ENCODE measurements at regions not wholly inside any gene's neighbourhood (a gene's known extent, or its start where the extent isn't known, plus 50 kb on each side); places are given as distances from the start of the nearest gene placed in this dataset.
"Not testable (repeated sequence)": the region's sequence is repeated elsewhere in the genome, so short reads cannot be mapped to it uniquely, and the experiment has no call there.

DNA sequence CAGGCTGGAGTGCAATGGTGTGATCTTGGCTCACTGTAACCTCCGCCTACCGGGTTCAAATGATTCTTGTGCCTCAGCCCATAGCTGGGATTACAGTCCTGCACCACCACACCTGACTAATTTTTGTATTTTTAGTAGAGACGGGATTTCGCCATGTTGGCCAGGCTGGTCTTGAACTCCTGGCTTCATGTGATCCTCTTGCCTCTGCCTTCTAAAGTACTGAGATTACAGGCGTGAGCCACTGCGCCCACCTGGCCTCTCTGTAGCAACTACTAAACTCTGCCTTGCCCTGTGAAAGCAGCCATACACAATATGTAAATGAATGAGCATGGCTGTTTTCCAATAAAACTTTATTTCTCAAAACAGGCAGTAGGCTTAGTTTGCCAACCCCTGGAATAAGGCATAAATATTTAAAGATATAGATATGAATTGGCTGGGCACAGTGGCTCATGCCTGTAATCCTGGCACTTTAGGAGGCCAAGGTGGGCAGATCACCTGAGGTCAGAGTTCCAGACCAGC, 127.9 kb upstream of the ZNF217 start:
- DNase-seq (ENCODE audit: low read depth) = not testable (repeated sequence)

DNA sequence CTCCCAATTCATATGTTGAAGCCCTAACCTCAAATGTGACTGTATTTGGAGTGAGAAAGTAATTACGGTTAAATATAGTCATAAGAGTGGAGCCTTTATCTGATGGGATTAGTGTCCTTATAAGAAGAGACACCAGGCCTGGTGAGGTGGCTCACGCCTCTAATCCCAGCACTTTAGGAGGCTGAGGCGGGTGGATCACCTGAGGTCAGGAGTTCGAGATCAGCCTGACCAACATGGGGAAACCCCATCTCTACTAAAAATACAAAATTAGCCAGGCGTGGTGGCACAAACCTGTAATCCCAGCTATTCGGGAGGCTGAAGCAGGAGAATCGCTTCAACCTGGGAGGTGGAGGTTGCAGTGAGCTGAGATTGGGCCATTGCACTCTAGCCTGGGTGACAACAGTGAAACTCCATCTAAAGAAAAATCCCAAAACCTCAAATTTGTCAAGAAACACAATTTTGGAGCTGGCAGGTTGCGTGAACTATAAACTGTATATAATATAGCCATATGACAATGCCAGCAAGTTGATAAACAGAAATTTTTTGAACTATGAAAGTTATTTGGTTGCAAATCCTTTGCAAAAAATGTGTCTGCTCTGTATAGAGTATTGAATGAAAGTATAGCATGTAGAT, 125.6 kb upstream of the ZNF217 start:
- not testable (repeated sequence) for DNase-seq (ENCODE audit: low read depth)

DNA sequence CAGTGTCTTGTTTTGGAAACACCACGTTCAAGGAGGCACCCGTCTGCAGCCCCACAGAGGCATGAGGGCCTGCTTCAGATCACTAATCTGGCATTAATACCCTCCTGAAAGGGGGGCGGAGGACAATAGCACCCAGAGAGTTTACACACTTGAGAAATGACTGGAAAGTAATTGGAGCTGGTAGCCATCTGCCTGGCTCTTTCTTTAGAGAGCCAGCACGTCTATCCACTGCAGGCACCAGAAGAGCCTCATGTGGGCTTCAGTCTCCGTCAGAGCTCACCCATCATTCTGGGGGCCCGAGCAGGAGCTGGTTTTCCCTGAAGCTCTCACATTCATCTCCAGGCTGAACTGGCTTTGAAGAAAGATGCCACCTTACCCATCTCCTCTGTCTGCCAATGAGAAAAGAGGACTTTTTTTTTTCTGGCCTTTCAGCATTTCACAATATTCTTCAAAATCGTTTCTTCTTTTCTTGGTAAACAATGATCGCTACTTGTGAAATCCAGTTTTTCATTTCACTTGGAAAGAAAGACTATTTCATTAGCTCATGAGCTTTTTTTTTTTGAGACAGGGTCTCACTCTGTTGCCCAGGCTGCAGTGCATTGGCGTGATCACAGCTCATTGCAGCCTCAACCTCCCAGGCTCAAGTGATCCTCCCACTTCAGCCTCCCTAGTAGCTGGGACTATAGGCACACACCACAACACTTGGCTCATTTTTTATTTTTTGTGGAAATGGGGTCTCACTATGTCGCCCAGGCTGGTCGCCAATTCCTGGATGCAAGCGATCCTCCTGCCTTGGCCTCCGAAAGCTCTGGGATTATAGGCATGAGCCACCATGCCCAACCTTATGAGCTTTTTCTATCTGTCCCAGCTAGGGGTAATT, 124.7 kb upstream of the ZNF217 start:
- no peak for DNase-seq (ENCODE audit: low read depth)

DNA sequence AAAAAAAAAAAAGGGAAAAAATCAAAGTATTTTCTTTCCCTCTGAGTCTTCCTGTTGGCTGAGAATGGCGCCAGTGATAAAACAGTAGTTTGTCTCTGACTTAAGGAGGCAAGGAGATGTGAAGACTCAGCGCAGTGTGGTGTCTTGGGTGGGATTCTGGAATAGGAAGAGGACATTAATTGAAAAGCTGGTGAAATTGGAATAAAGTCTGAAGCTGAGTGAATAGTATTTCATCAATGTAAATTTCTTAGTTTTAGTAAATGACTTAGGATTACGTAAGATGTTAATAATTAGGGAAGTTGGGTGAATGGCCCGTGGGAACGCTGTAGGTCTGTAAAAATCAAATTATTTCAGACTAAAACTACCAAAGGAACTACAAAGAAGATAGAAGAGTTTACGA, 122.8 kb upstream of the ZNF217 start:
- no peak for DNase-seq (ENCODE audit: low read depth)

DNA sequence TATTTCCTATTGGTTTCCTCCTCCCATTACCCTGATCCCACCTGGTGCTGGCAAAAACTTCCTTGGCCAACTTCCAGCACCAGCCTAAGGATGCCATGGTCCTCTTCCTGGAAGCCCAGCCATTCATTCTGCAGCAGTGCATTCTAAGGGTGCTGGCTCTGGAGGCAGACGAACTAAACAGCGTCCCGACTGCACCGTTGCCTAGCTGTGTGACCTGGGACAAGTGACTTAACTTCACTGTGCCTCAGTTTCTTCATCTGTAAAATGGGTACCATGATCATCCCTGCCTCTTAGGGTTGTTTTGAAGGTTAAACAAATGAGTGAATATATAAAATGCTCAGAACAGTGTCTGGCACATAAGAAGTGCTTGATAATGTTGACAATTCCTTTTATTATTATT, 120.9 kb upstream of the ZNF217 start:
- DNase-seq (ENCODE audit: low read depth) = no peak

DNA sequence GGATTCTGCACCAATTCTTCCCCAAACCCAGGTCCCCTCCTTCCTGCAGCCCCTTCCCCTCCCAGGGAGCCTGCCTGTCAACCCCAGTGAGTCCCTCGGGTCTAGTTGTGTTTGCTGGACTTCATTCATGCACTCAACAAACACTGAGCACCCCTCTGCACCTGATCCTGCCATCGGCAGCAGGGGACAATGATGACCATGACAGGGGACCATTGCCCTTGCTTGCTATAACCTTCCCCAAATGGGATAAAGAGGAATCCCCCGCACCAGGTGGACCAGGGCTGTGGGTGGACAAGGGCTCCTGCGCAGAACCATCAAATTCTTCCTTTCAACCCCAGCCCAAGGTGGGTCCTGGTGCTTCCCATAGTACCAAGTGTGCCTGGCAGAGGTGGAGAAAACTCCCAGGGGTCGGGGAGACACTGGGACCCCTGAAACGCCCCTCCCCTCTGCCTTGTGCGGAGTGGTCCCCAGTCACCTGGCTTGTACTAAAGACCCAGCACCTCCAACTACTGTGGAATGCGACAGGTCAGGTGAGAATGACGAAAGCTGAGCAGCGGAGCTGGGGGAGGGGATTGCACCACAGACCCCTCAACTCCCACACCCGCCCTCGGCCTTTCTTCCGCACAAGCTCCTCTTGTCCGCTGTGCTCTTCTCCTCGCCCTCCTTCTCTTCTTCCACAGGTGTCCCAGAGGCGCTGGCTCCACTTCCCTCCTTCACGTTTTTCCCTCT, 119.9 kb upstream of the ZNF217 start:
- DNase-seq (ENCODE audit: low read depth) = no peak

DNA sequence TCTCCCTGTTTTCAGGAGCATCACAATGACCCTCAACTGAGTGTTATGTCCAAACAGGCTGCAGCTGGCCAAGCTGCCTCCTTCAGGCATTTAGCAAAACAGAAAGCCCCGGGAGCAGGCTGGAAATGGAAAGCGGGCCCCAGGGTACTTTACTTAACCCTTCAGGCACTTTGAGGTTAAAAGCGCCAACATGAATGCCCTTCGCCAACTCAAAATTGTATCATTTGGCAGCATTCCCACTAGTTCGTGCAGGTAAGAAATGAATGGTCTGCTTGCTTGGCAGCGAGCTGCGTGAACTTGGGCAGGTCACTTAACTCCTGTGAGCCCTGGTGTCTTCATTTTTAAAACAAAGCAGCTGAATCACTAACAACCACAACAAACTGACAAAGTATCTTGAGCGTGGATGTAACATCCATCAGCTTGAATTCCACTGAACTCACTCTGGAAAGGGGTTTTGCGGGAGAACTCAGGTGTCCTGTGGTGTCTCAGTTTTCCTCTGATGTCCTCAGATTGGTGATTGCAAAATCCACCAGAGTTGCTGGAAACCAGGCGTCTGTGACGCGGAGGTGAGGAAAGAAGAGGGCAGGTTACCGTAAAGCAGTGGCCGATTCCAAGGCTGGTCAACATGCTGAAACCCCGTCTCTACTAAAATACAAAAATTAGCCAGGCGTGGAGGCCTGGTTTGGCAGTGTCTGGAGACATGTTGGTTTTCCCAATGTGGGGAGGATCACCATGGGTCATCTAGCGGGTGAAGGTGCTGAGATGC, 118.8 kb upstream of the ZNF217 start:
- DNase-seq (ENCODE audit: low read depth) = no peak

DNA sequence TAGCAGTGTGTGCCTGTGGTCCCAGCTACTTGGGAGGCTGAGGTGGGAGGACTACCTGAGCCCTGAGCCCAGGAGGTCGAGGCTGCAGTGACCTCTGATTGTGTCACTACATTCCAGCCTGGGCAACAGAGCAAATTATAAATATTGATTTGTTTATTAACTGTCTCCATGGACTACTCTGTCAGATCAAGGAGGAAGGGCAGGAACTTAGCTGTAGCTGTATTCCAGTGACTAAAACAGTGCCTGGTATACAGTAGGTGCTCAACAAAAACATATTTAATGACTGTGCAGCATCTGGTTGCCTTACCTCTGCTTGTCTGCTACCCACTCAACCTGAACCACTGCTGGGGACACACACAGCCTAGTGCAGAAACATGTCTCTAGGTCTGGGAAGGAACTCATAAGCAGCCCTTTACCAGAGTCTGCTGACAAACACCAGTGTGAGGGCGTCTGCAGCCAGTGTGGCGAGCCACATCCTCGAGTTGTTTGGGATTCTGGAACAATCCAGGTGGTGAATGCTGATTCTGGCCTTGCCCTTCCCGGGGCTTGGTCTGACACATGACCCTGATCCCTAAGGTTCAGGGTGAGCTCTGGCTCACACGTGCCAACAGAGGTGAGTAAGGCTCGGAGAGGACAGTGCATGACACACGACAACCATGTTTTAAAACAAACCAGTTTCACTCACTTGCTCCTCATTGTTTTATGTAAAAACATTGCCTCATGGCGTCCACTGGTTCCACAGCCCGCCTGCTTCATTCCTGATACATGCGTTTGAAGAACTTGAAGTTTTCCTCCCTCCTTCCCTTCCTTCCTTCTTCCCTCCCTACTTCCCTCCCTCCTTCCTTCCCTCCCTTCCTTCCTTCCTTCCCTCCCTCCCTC, 117.9 kb upstream of the ZNF217 start:
- DNase-seq (ENCODE audit: low read depth) = no peak

DNA sequence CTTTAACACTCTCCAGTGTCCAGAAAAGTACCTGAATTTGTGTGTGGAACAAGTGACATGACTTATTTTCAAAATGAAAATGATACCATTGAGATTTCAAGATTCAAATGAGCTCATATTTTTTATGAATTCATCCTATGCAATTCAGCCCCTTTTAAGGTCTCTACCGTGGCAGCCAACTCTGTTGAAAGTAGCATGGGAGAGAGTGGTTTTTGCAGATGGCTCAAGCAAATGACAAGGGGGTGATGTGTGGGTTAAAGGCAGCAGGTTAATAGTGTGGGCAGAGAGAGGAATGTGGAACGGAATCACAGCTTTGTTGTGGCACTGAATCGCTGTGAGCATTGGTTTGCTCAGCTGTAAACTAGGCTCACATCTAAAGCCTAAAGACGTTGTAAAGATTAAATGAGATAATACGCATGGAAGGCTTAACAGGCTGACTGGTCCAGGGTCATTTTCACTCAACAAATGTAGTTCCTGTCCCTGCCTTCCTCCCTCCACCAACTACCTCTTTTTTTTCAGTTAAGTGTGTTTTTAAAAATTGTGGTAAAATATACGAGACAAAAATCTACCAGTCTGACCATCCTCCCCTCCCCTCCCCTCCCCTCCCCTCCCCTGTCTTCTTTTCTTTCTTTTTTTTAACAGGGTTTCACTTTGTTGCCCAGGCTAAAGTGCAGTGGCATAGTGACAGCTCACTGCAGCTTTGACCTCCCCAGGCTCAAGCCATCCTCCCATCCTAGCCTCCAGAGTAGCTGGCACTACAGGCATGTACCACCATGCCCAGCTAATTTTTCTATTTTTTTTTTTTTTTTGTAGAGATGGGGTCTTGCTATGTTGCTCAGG, 114.7 kb upstream of the ZNF217 start:
- peak; percentile 27 for DNase-seq (ENCODE audit: low read depth)

DNA sequence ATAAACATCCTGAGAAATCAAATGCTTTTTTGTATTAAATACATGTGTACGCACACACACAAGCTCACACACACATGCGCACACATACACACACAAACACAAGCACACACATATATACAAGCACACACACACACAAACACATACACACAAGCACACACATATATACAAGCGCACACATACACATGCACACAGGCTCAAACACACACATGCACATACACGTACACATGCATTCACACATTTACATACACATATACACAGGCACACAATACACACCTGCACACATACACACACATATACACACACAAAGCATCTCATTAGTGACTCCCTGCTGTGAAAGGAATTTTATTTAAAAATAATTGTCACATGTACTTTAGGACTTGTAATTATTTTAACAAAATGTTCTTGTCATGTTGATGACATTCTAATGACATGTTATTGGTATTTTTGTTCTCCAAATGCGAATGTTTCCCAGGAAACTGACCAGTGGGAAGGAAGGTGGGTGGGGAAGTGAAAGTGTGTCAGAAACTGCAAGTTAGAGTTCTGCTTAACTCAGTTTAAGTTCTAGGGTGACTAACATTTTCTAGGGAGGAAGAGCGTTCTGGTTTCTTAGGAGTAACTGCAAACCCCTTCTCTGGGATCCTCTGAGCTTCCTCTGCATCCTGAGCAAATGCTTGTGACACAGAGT, 113.9 kb upstream of the ZNF217 start:
- peak; percentile 21 for DNase-seq (ENCODE audit: low read depth)

DNA sequence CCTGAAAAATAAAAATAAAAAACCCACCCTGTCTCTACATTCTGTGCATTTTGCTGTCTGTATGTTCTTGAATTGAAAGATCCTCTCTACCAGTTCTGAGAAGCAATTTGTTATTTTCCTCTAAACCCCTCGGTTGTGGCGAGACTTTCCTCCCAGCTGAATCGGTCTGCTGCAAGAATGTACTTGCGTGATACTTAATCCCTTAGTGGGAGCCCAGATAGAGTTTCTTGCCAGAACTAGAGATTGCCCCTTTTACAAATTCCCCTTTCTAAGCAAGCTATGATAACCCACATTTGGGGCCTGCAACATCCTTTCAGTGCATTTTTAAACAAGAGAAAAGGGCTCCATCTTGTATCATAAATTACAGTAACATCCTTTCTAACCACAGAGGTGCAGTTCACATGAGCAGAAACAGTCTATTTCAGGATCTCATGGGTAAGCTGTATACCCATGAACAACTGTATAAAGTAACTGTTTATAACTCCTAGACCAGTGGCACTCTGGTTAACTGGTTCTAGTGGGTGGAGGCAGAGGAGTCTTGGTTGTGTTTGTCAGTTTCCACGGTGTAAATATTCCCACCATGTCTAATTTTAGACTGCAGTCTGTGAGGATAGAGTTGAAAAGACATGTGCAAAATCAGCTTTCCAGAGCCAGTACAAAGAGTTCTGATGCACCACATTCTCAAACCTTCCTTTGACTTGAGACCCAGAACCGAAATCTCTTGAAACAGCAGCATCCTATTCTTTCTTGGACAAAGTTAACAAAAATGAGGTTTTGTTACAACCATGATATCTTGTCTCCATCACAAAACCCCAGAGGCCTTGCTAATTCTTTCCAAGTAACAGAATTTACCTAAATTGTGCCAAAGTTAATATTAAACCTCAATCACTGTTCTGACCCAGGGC, 113.1 kb upstream of the ZNF217 start:
- DNase-seq (ENCODE audit: low read depth) = no peak

DNA sequence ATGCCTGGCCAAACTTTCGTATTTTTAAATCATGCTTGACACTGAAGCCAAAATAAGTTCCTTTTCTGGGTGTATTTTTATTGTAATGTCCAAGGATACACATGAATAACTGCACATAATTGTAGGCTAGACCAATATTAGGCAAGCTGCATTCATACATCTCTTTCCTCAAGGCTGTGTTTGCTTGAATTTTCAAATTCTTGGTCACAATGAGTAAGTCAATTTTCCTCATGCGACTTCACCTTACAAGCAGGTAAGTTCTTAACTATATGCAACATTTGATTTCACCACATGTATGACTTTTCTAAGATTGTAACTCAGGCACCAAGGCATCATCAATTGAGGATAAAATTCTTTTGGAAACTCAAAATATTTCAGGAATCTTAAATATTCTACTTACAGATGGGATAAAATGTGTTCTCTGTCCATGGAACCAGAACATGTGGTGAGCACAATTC, 112.4 kb upstream of the ZNF217 start:
- no peak for DNase-seq (ENCODE audit: low read depth)

DNA sequence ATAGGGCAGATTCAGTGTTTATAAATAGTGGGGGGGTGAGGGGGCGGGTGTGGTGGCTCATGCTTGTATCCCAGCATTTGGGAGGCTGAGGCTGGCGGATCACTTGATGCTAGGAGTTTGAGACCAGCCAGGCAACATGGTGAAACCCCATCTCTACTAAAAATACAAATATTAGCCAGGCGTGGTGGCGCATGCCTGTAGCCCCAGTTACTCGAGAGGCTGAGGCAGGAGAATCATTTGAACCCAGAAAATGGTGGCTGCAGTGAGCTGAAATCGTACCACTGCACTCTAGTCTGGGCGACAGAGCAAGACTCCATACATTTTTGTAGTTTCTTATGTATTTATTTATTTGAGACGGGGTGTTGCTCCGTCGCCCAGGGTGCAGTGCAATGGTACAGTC, 109.0 kb upstream of the ZNF217 start:
- no peak for DNase-seq (ENCODE audit: low read depth)

DNA sequence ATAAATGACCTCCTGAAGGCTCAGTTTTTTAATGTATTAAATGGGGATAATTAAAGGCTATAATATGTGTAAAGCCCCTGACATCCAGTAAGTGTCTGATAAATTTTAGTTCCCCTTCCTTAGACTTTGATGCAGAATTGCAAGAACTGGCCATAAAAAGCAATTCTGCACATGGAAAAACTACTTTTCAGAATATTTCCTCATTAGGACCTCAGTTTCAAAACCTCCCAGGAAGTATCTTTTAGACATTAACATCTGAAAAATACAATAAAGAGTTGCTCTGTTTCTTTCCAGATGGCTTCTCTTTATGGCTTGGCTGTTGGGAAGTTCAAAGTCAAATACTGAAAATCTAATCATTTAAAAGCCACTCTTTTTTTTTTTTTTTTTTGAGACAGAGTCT, 106.3 kb upstream of the ZNF217 start:
- no peak for DNase-seq (ENCODE audit: low read depth)

DNA sequence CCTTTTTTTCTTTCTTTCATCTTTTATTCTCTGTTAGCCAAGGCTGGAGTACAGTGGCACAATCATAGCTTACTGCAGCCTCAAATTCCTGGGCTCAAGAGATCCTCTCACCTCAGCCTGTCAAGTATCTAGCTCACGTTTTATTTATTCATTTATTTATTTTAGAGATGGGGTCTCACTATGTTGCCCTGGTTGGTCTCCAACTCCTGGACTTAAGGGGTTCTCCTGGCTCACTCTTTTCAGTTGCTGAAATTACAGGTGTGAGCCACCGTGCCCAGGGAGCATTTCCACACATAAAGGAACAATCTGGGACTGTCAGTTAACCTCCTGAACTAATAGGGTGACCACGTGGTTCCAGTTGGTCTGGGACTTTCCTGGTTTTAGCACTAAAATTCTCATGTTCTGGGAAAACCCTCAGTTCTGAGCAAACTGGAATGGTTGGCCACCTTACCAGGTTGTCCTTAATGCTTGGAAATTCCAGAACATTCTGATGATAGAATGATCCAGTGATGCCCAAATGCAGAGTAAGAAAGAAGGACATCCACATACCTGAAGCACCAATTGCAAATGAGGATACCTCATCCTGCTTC, 105.5 kb upstream of the ZNF217 start:
- no peak for DNase-seq (ENCODE audit: low read depth)

DNA sequence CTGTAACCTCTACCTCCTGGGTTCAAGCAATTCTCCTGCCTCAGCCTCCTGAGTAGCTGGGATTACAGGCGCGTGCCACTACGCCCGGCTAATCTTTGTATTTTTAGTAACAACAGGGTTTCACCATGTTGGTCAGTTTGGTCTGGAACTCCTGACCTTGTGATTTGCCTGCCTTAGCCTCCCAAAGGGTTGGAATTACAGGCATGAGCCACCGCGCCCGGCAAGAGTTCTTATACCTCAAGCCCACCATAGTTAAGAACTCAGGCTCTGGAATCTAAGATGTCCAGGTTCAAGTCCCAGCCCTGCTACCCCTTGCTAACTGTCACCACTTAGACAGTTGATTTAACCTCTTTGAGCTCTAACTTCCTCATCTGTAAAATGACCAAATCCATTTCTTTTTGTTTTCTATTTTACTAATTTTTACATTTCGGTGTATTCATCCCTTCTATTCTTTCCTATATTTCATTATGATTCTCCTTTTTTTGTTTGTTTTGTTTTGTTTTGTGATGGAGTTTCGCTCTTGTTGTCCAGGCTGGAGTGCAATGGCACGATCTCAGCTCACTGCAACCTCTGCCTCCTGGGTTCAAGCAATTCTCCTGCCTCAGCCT, 104.8 kb upstream of the ZNF217 start:
- no peak for DNase-seq (ENCODE audit: low read depth)

DNA sequence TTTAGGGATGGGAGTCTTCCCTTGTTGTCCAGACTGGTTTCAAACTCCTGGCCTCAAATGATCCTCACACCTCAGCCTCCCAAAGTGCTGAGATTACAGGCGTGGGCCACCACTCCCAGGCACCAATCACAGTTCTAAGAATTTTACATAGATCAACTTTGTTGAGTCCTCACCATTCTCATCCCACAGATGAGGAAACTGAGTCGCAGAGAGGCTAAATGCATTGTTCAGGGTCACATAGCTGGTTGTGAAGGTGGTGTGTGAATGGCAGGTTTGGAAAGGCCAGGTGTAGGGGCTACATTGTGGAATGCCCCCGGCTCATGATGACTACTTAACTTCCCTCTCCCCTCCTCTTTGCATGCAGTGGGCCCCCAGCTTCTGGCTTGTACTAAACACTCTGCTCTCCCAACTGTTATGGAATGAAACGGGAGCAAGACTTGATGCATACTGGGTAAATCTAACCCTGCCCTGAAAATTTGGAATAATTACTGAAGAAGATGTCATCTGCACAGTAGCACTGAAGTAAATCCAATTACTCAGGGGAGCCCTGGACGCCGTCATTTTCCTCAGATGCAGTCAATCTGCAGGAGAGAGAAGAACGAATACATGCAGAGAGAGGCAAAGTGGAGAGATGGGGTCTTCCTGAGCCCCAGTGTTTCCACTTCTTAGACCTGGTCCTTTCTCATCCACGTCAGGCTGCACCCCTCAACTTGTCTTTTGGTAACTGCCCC, 102.3 kb upstream of the ZNF217 start:
- no peak for DNase-seq (ENCODE audit: low read depth)
